ENCODE measurements at regions not wholly inside any gene's neighbourhood (a gene's known extent, or its start where the extent isn't known, plus 50 kb on each side); places are given as distances from the start of the nearest gene placed in this dataset.

- DNase-seq (ENCODE audit: low read depth in 2 of 2), result no peak
These were observed 112.0 kb upstream of the MAGEB18 start for GRCh38 chrX:26026179-26026578.

- no peak for DNase-seq (ENCODE audit: low read depth in 2 of 2)
These were observed 105.8 kb upstream of the MAGEB18 start for GRCh38 chrX:26032111-26032912.

GRCh38 chrX:26037367-26037766, 100.8 kb upstream of the MAGEB18 start:
- no peak for DNase-seq (ENCODE audit: low read depth in 2 of 2)

GRCh38 chrX:26050099-26050498, 88.0 kb upstream of the MAGEB18 start:
- no peak for DNase-seq (ENCODE audit: low read depth in 2 of 2)

GRCh38 chrX:26070882-26071281, 67.3 kb upstream of the MAGEB18 start:
- DNase-seq (ENCODE audit: low read depth in 2 of 2), result no peak

GRCh38 chrX:26071618-26072017, 66.5 kb upstream of the MAGEB18 start:
- no peak for DNase-seq (ENCODE audit: low read depth in 2 of 2)

- no peak for DNase-seq (ENCODE audit: low read depth in 2 of 2)
These were observed 55.0 kb upstream of the MAGEB18 start for GRCh38 chrX:26083093-26083492.
